GM21515 (cell line): ENCODE measurements at regions not wholly inside any gene's neighbourhood (a gene's known extent, or its start where the extent isn't known, plus 50 kb on each side); places are given as distances from the start of the nearest gene placed in this dataset.
"Not testable (repeated sequence)": the region's sequence is repeated elsewhere in the genome, so short reads cannot be mapped to it uniquely, and the experiment has no call there.

Experiments
- ATAC-seq: cut with Tn5 transposase; IDR thresholded peaks from one replicate; pipeline ENCODE4 v1.9.1; 2021; ENCODE audit not compliant: unreplicated experiment

DNA sequence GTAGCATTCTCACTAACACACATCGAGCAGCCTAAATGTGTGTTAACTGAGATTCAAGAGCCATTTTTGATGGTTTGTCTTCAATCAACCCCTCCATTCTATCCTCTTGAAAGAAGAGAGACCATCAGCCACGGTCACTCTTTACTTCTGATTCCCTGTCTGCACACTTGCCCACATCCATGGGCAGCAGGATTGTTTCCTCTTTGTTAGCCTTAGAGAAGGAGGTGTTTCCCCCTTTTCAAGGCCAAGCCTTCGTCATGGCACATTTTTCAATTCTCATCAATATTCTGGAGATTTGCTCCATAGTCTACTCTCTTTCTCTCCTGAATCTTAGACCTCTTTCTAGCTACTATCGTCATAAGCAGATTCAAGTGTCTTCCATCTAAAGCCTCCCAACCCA lies 522.4 kb upstream of the NAALADL2 start:
- no peak for ATAC-seq

DNA sequence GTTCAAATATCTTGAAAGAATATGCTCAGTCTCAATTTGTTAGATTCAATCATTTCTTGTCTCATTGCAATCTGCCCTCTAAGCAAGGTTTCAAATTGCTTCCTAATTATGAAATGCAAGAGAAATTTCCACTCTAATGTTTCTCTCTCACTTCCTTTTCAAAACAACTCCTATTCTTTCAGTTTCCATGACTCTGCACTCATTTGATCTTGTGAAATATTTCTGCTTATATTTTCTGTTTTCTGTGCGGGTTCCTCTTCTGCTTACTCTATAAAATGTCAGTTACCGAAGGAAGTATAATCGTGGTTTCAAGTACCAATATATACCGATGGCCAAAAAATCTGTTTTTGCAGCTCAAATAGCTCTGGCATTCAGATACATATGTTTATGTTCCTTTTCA lies 521.9 kb upstream of the NAALADL2 start:
- no peak for ATAC-seq

DNA sequence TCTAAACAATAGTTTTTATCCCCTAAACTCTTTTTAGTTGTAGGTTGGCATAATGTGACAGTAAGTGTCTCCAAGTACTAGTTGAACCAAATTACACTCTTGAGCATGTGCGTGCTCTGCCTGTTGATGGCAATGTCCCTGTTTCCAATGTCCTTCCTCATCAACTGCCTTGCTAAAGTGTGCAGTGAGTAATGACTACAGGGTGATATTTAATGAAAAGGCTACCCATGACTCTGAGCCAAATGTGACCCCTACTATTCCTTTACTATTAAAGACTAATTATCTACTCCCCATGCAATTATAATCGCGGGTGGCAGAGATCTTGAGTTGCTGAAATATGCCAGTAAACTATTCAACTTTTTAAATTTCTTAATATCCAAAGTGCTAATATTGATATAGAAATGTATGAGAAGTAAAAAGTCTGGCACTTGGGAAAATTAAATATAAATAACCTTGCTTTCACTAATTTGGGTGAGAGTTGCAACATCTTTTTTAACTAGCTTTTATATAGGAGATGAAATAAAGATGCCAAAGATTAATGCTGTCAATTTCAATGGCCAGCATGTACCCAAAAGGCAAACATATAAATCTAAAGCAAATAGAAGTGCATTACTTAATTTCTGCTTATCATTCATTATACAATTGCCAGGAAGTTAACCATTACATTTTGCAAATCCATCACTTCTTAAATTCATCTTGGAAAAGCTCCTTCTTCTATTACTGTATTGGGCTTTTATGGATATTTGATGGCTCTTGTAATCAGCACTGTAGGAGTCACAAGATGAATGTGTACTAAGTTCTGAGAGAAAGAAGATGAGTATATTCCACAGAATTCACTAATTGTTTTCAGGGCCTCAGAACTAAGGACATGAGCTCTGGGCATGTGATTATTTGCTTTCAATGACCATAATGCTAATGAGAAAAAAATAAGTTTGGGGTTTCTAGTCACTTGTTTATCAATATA lies 518.2 kb upstream of the NAALADL2 start:
- no peak for ATAC-seq

DNA sequence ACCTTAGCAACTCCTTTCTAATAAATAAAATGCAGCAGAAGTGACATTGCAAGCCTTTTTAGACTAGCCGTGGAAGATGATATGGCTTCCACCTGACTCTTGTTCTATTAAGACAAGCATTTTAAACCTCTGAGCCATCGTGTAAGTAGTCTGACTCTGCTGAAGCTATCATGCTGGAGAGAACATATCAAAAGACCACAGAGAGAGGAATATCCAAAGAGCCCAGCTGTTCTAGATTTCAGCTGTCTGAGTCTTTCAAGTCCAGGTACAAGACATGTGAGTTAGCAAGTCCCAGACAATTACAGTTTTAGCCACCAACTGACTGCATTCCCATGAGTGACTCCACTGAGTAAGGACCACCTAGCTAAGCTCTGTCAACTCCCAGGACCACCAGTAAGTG lies 517.0 kb upstream of the NAALADL2 start:
- no peak for ATAC-seq

DNA sequence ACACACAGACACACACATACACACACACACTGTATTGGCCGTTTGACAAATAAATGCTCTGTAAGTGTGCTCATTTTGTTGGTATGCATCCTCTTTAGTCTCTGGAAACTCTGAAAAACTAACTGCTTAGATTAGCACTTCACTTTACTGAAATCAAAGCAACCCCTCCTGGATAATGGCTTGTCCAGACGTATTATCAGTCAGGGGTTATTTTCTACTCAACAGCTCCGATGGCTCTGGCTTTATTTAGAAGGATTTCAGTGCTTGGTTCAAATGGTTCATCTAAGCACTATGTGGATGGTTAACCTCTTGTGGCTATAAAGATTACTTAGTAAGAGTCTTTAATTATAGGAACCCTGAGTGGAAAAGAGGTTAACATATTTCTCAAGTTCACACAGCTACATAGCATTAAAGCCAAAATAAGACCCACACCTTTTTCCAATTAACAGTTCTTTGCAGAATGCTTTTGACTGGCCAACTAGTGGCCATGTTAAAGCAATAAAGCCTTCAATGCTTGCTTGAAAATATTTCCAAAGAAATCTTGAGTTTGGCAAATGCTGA lies 516.1 kb upstream of the NAALADL2 start:
- ATAC-seq = no peak

DNA sequence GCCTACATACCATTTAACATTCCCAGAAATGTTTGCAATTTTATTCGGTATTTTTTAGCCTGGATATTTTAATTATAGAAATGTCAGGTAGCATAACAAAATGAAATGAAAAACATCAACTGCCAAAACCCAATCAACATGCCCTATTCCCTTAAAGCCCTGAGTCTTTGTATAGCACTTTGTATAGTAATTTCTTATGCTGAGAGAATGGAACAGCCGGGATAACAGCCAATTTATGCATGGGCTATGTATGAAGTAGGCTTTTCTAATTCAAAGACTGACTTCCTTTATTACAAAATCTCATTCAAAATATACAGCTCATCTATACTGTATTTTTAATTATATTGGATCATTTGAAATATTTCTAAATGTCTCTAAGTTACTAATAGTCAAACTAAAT lies 513.0 kb upstream of the NAALADL2 start:
- no peak for ATAC-seq

DNA sequence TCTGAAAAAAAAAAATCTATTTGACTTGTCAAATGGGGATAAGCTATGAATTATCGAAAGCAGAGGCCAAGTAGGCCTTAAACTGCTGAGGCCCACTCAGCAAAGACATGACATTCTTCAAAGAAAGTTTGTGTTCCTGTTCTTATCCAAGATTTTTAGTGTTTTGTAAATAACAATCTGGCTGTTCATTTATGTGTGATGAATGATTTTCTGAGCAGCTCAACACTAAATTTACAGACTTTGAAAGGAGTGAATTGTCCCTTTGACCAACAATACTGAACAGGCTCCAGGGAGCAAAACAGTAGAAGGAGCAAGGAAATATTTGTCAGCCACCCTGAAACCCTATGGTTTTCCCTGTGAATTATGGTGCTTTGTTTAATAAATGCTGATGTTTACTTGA lies 512.6 kb upstream of the NAALADL2 start:
- no peak for ATAC-seq

DNA sequence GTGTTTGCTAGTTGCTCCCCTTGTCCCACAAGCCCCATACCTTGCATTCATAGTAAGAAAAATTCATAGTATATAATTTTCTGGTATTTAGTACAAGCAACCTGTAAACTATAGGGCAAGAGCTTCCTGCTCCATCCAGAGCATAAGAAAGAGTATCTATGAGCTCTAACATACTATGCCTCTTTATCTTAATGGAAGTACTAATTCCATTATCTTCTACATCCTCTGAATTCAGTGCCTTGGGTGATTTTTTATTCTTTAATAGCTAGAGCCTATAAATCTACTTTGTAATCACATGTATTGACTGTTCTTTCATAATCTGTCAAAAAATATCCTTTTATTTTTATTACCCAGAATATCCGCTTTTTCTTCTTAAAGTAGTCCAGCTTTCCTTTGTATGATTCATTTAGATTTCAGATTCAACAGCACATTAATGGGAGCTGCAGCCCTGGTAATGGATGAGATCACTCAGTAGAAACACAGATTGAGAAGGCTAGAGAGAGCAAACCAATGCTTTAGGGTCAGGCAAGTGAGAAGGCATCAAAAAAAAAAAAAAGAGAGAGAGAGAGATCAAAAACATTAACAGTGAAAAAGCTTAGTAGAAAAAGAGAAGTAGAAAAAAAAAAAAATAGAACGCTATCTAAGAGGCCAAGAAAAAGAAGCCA lies 511.5 kb upstream of the NAALADL2 start:
- no peak for ATAC-seq

DNA sequence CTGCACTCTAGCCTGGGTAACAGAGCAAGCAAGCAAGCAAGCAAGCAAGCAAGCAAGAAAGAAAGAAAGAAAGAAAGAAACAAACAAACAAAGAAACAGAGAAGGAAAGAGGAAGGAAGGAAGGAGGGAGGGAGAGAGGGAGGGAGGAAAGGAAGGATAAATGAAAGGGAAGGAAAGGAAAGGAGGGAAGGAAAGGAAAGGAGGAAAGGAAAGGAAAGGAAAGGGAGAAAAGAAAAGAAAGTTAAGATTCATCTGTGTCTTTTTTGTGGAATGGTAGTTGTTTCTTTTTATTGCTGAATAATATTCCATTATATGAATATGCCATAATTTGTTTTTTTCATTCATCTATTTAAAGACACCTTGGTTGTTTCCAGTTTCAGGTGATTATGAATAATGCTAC lies 506.9 kb upstream of the NAALADL2 start:
- ATAC-seq = no peak

DNA sequence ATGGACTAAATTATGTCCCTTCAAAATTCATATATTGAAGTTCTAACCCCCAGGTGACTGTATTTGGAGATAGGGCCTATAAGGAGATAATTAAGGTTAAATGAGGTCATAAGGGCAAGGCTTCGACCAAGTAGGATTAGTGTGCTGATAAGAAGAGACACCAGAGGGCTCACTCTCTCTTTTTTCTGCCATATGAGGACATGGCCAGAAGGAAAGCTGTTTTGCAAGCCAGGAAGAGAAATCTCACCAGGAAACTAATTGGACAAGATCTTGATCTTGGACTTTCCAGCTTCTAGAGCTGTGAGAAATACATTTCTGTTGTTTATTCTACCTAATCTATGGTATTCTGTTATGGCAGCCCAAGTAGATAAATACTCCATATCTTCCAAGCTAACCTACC lies 503.6 kb upstream of the NAALADL2 start:
- ATAC-seq = no peak

DNA sequence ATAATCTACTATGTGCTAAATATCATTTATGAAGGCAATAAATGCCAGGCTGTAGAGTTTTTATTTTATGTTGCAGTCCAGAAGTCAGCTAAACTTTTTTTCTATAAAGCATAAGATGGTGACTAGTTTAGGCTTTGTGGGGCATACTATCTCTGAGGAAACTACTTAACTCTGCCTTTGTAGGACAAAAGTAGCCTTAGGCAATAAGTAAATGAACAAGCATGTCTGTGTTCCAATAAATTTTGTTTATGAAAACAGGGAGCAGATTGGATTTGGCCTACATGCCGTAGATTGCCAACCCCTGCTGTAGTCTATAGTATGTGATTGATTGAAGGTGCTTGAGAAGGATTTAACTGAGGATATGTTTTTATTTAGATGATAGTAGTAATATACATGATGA lies 502.5 kb upstream of the NAALADL2 start:
- no peak for ATAC-seq

DNA sequence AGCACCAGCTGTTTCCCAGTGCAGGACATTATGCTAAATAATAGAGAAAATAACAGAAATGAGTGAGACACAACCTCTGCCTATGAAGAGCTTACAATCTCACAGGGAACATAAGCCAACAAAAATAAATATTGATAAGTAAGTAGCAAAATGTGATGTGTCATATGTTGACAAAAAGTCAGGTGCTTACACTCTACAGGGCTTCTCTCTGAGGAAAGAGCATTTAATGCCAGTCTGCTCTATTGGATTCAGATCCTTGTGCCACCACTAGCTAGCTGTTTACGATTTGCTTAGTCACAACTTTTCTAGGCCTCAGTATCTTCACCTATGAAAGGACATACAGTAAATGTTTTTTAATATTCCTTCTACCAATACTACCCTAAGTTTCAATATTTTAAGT lies 500.9 kb upstream of the NAALADL2 start:
- no peak for ATAC-seq

DNA sequence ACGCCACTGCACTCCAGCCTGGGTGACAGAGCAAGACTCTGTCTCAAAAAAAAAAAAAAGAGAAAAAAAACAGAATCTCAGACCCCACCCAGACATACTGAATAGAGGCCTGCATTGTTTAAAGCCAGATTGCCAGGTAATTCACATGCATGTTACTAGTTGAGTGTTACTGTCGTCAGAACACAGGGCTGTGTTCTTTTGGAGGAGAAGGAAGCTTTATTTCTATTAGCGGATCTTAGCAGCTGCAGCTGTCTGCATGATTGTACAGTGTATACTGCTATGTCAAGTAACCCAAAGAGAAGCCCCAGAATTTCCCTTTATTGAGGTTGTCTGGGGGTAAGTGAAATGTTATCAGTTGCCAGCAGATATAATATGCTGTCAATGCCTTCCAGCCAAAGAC lies 496.6 kb upstream of the NAALADL2 start:
- ATAC-seq = no peak

DNA sequence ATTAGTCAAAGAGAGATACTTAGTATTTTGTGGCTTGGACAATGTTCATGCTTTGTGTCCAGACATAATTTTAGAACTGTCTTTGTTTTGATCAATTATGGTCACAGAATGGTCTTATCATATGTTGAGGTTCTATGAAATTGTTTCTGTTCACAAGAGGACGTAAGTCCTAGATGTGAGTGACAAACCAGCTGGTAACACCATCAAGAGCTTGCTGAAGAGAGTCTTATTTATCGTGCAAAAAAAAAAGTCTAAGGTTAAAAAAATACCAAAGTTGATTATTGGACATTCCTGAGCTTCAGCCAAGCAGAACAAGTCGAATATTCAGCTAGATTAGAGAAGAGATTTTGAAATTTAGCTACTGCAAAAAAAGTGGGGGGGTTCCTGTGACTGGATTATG lies 495.9 kb upstream of the NAALADL2 start:
- ATAC-seq = no peak

DNA sequence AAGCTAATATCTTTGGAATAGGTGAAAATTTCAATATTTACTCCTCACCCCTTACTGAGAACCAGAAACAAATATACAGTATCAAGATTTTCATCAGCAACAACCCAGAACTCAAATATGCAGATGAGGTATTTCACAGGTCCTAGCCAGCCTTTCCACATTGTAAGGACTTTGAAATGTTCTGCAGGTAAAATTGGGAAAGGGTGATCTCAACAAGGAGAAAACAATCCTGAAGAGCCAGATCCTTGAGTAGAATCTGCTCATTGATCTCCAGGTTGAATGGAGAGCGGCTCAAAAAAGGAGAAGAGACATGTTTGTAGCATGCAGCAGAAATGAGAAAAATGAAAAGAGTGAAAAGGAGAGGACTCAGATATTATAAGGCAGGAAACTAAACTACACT lies 493.3 kb upstream of the NAALADL2 start:
- ATAC-seq = no peak

DNA sequence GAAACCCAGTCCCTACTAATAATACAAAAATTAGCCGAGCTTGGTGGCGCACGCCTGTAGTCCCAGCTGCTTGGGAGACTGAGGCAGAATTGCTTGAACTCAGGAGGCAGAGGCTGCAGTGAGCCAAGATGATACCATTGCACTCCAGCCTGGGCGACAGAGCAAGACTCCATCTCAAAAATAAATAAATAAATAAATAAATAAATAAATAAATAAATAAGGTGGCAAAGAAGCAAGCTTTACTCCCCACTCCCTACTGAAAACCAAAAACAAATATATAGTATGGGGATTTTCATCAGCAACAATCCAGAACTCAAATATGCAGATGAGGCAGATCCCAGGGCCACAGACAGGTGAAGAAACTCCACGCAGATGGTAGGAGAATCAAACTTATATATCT lies 492.2 kb upstream of the NAALADL2 start:
- ATAC-seq = not testable (repeated sequence)

DNA sequence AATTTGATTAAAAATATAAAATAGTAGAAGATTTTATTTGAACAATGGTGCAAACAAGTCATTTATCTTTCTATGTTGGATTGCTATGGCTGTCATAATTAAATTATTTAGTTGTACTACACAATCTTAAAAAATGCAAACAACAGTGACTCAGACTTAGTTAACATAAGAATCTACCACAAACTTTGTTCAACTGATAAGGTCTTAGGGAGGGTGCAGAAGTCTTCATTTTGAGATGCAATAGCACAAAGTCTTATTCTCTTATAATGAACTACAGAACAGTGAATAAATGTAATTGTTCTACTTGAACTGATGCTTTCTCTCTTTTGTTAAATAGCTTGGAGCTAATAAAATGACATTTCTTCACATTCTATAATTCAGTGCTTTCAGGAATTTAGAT lies 482.8 kb upstream of the NAALADL2 start:
- ATAC-seq = no peak

DNA sequence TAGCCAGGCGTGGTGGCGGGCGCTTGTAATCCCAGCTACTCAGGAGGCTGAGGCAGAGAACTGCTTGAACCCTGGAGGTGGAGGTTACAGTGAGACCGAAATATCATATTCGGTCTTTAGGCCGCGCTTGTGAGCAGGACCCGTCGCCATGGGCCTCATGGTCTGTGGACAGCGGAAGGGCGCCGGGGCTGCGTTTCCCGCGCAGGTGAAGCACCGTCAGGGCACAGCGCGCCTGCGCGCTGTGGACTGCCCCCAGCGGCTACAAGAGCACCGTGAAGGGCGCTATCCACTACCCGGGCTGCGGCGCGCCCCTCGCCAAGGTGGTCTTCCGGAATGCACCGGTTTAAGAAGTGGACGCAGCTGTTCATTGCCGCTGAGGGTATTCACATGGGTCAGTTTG lies 482.0 kb upstream of the NAALADL2 start:
- no peak for ATAC-seq

DNA sequence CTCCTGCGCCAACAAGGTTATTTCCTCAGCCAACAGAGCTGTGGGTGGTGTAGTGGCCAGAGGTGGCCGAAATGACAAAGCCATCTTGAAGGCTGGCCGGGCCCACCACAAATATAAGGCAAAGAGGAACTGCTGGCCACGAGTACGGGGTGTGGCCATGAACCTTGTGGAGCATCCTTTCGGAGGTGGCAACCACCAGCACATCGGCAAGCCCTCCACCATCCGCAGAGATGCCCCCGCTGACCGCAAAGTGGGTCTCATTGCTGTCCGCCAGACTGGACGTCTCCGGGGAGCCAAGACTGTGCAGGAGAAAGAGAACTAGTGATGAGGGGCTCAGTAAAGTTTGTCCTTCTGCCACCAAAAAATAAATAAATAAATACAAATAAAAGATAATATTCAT lies 481.4 kb upstream of the NAALADL2 start:
- ATAC-seq = no peak

DNA sequence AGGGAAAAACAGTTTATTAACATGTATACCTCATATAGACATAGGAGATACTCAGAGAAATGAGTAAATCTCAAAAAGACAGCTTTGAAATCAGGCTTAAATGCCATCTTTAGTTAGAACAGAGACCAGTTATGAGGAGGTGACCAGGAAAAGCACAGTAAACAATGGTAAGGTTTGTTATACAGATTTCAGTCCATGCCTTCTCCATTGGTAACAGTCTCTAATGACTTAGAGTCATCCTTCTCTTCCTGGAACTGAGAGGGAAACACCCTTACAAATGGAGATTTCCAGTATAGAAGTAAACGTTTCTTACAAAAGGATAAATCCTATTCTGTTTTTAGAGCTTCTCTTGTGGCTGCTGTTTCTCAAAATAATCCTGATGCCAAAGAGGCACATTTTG lies 476.3 kb upstream of the NAALADL2 start:
- ATAC-seq = no peak

DNA sequence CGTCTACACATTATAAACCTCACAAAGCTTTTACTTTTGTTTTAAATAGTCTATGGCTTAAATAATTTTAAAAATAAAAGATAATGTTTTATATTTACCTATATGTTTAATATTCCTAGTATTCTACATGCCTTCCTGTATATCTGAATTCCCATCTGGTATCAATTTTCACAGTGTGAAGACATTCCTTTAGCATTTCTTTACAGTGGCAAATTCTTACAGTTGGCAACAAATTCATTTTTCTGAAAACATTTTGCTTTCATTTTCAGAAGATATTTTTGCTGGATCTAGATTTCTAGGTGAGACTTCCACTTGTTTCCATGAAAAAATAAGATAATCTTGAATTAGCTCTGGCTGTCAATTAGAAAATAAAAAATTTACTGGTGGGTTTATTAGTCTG lies 471.4 kb upstream of the NAALADL2 start:
- no peak for ATAC-seq

DNA sequence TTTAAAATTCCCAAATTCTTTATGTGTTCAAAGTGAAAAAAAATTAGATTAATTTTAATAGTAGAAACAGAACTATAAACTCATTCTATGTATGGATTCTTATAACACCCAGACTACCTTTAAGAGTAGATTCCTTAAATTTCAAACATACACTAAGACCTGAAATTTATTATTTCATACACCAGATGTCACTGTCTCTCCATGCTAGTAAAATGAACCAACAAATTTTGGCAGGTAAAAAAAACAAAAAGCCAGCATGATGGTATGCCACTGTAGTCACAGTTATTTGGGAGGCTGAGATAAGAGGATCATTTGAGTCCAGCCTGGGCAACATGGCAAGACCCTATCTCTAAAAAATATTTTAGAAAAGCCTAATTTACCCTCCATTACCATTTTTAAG lies 461.3 kb upstream of the NAALADL2 start:
- no peak for ATAC-seq
